ENCODE measurements at regions not wholly inside any gene's neighbourhood (a gene's known extent, or its start where the extent isn't known, plus 50 kb on each side); places are given as distances from the start of the nearest gene placed in this dataset.

- Mint-ChIP-seq H3K9me3 (no peaks in the 10 kb centered on the region), H3K4me3 (no peak overlapping the region), H3K27ac (no peak overlapping the region), H3K36me3 (ENCODE audit: low read depth) (no peaks in the 10 kb centered on the region), H3K27me3 (ENCODE audit: insufficient read depth, low read depth, poor library complexity) (peaks cover 2% of the 10 kb centered on the region), H3K4me1 (no peaks in the 10 kb centered on the region)
- no peaks in the 10 kb centered on the region for H3F3A ChIP-seq (replicated peaks; ENCODE audit: low read depth)
- no peak for TF ChIP-seq CREB1 (CRISPR knock-in tag; IDR thresholded peaks at IDR 0.05; ENCODE audit: low read depth)
- no peak for TF ChIP-seq NANOG (IDR thresholded peaks at IDR 0.05; ENCODE audit: borderline replicate concordance)
- TF ChIP-seq JUNB (IDR thresholded peaks at IDR 0.05; ENCODE audit: unreplicated experiment): no peak
- no peak for TF ChIP-seq EZH2 (IDR thresholded peaks at IDR 0.05; ENCODE audit: low read depth, unreplicated experiment)
- TF ChIP-seq EZH2phosphoT487 (IDR thresholded peaks at IDR 0.05; ENCODE audit: unreplicated experiment): no peak
- TF ChIP-seq ZNF462 (CRISPR knock-in tag; IDR thresholded peaks at IDR 0.05): no peak
- TF ChIP-seq STAT1 (IDR thresholded peaks at IDR 0.05; ENCODE audit: unreplicated experiment): no peak
- TF ChIP-seq ZNF331 (CRISPR knock-in tag; IDR thresholded peaks at IDR 0.05; ENCODE audit: low read depth): no peak
- no peak for TF ChIP-seq POLR2AphosphoS5 (IDR thresholded peaks at IDR 0.05; ENCODE audit: low read depth)
- no peak for TF ChIP-seq ZNF114 (CRISPR knock-in tag; IDR thresholded peaks at IDR 0.05)
- no peak for TF ChIP-seq REST (IDR thresholded peaks at IDR 0.05; ENCODE audit: unreplicated experiment)
- TF ChIP-seq CTCF (conservative IDR thresholded peaks at IDR 0.05; ENCODE audit: low read depth in 2 of 2): no peak
- no peak for TF ChIP-seq ETS1 (IDR thresholded peaks at IDR 0.05)
- H4K20me1 ChIP-seq (replicated peaks; ENCODE audit: insufficient read depth): no peaks in the 10 kb centered on the region
- no peaks in the 10 kb centered on the region for H3K9me2 ChIP-seq (ENCODE audit: insufficient read depth)
- no peak for ATAC-seq
- H3K27ac ChIP-seq (ENCODE audit: low read depth): no peak overlapping the region
- H3K36me3 ChIP-seq (ENCODE audit: insufficient read depth): no peaks in the 10 kb centered on the region
- no peak for DNase-seq (ENCODE audit: low spot score)
- H3K27me3 ChIP-seq (ENCODE audit: insufficient read depth): no peaks in the 10 kb centered on the region
- H3K79me2 ChIP-seq (replicated peaks; ENCODE audit: insufficient read depth): no peaks in the 10 kb centered on the region
- H3K4me1 ChIP-seq (ENCODE audit: insufficient read depth): no peaks in the 10 kb centered on the region
- no peak overlapping the region for H2AFZ ChIP-seq
- H3K4me3 ChIP-seq: no peak overlapping the region
- no peak overlapping the region for H3K4me2 ChIP-seq
Measured at GRCh38 chr20:7520361-7520760, 419.9 kb downstream of the HAO1 start.

Data from GM23338 (cell line).